Aorta (tissue), 5 donors: ENCODE measurements at regions not wholly inside any gene's neighbourhood (a gene's known extent, or its start where the extent isn't known, plus 50 kb on each side); places are given as distances from the start of the nearest gene placed in this dataset.

Experiments
- ATAC-seq: fragments of 200-7000 bp; cut with Tn5 transposase; one replicate; pipeline ENCODE4 v1.9.1; 2022; ENCODE audit warnings: moderate library complexity; ENCODE audit not compliant: low FRiP score
- DNase-seq, 2 donors: peaks; one replicate each; pipeline ENCODE4 v3.0.0-alpha.2; 2020
- H3K27ac ChIP-seq, 2 donors: one replicate each; pipeline ENCODE4 v1.5.1; 2013; ENCODE audit warnings: low read length in 2 of 2, mild to moderate bottlenecking in 2 of 2, moderate library complexity in 2 of 2, control low read depth in 1 of 2, inconsistent platforms in 1 of 2, low read depth in 1 of 2
- H3K27me3 ChIP-seq, 2 donors: one replicate each; pipeline ENCODE4 v1.6.1; 2013; ENCODE audit warnings: control low read depth in 1 of 2, low read length in 1 of 2, mild to moderate bottlenecking in 1 of 2, moderate library complexity in 1 of 2; ENCODE audit not compliant: insufficient read depth in 2 of 2, control insufficient read depth in 1 of 2
- H3K36me3 ChIP-seq, 2 donors: one replicate each; pipeline ENCODE4 v1.6.1; 2013; ENCODE audit warnings: control low read depth in 1 of 2, low read length in 1 of 2, mild to moderate bottlenecking in 1 of 2; ENCODE audit not compliant: insufficient read depth in 2 of 2, control insufficient read depth in 1 of 2
- H3K4me1 ChIP-seq, 2 donors: one replicate each; pipeline ENCODE4 v1.6.1; 2013; ENCODE audit warnings: low read length in 2 of 2, control low read depth in 1 of 2, mild to moderate bottlenecking in 1 of 2, moderate library complexity in 1 of 2; ENCODE audit not compliant: insufficient read depth in 2 of 2, control insufficient read depth in 1 of 2
- H3K4me3 ChIP-seq, 2 donors: one replicate each; pipeline ENCODE4 v1.5.1; 2013; ENCODE audit warnings: low read length in 2 of 2, control low read depth in 1 of 2, mild to moderate bottlenecking in 1 of 2
- H3K9me3 ChIP-seq: one replicate; pipeline ENCODE4 v1.6.1; 2013; ENCODE audit warnings: mild to moderate bottlenecking, low read length; ENCODE audit not compliant: control insufficient read depth
- WGBS, 2 donors: extraction: QIAGEN DNeasy Blood & Tissue Kit; methylation state at CpG; one replicate each; pipeline ENCODE4 v1.1.7; 2013; 5-methylcytosine and 5-hydroxymethylcytosine counted together
- intact Hi-C, 2 donors: fragments of 100-400 bp; cut with DNase I; formaldehyde crosslinking; loops; one replicate each; pipeline versions ENCODE4 v1.14.2 to v1.15.0; 2022
- donor health status: healthy with polysubstance abuse.
- donor health status: Bipolar disorder and iron deficiency.
- donor health status: DM: no; HTN: no; CAD: no.
- donor health status: DM: no; HTN: no; CAD: no.
- donor health status: DM: yes; HTN: yes; CAD: no.

DNA sequence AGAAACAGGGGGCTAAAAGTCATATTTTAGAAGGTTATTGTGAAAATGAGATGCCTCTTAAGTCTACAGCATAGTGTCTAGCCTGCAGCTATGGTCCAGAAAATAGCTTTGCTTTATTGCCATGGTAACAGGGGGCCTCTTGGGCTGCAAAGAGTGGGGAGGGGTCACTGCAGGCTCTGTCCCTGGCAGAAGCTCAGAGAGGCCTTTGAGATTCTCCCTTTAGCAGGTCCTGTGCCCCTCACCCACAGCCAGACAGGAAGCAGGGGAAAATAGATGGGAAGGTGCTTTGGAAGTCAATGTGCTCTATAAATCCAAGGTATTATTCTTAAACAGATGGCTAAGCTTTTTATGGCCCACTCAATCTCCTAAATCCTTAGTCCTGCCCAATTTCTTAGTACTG, 1021.3 kb upstream of the GYPC start:
- intact Hi-C loops, result no loop called here
- Histone ChIP-seq H3K4me1 (no peaks in the 10 kb centered on the region), H3K27me3 (no peaks in the 10 kb centered on the region), H3K4me3 (no peak overlapping the region), H3K9me3 (no peaks in the 10 kb centered on the region), H3K27ac (no peak overlapping the region), H3K36me3 (no peaks in the 10 kb centered on the region)
- ATAC-seq (no peak), DNase-seq (no peak)

DNA sequence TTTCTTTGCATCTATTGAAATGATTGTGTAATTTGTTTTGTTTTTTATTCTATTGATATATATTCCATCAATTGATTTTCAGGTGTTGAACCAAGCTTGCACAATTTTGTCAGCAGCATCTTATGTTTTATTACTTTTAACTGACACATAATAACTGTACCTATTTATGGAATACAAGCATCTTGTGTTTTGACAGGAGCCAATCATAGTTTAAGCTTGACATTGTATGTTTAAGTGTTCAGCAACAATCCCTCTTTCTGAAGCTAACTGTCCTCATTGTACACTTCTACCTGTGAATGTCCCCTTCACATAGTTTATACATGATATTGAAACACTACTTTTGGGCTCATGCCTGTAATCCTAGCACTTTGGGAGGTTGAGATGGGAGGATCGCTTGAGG, 1017.6 kb upstream of the GYPC start:
- no peak overlapping the region for H3K4me3 ChIP-seq
- H3K27me3 ChIP-seq, result no peaks in the 10 kb centered on the region
- DNase-seq (no peak), ATAC-seq (no peak)
- intact Hi-C loops, result no loop called here
- no peaks in the 10 kb centered on the region for H3K9me3 ChIP-seq
- WGBS, 2 donors, result 86 to 94% methylated on average over 1 of the region's 1 CpG
- H3K4me1 ChIP-seq, result no peaks in the 10 kb centered on the region
- H3K27ac ChIP-seq, result no peak overlapping the region
- H3K36me3 ChIP-seq, result no peaks in the 10 kb centered on the region

DNA sequence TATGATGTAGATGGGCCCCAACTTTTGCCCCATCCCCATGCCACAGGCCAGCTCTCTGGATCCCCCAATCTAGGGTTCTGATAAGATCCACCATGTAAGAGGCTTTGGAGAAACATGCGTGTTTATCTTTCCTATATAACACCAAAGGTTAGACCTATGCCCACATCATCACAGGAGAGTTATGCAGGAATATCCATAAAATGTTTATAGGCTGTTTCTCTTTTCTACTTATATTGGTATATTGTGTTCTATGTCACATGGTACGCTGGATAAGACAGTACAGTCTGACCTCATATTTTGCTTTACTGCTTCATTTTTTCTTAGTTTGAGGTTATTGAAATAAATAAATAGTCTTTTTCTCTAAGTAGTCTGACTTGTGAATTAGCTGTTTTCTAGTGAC, 1013.9 kb upstream of the GYPC start:
- 85 to 88% methylated on average over 2 of the region's 2 CpGs for WGBS, 2 donors
- peaks cover 2% of the 10 kb centered on the region for H3K9me3 ChIP-seq
- no peaks in the 10 kb centered on the region for H3K36me3 ChIP-seq
- DNase-seq, result no peak
- no peak overlapping the region for H3K4me3 ChIP-seq
- intact Hi-C loops, result no loop called here
- ATAC-seq, result no peak
- H3K4me1 ChIP-seq, result no peaks in the 10 kb centered on the region
- no peaks in the 10 kb centered on the region for H3K27me3 ChIP-seq
- H3K27ac ChIP-seq, result no peak overlapping the region

DNA sequence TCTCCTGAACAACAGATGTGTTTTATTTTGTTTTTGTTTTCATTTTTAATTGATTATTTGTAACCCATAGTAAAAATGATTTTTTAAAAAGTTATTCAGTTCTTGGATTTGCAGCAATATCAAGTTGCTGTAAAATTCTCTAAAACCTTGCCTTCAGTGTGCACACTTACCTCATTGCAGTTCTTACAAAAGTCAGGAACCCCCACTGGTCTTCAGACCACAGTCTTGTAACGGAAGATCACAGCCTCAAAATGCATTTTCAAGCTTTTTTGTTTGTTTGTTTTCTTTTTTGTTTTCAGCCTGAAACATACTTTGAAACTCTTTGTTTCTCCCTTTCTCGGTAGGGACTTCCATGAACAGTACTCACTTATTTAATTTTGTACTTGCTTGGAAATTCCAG, 1012.8 kb upstream of the GYPC start:
- DNase-seq, result no peak
- H3K27ac ChIP-seq, result no peak overlapping the region
- peaks cover 2% of the 10 kb centered on the region for H3K9me3 ChIP-seq
- WGBS, 2 donors, result 35 to 51% methylated on average over 2 of the region's 2 CpGs
- H3K27me3 ChIP-seq, result no peaks in the 10 kb centered on the region
- no peaks in the 10 kb centered on the region for H3K4me1 ChIP-seq
- intact Hi-C loops, result no loop called here
- ATAC-seq, result no peak
- no peaks in the 10 kb centered on the region for H3K36me3 ChIP-seq
- no peak overlapping the region for H3K4me3 ChIP-seq

DNA sequence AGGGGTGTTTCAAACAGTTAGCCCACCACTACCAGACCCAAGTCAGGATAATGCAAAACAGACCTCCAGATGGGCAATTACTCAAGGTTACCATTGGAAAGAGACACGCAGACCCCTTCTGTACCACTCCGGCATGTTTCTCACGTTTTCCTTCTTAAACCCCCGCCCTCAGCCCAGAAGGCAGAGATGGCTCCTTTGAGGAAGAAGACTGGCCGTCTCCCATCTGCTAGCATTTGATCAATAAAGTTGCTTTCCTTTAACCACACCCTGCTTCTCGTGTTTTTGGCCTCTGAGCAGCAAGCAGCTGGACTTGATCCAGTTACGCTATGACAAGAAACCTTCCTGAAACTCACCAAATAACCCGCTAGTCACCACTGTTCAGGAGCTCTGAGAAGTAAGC, 1012.4 kb upstream of the GYPC start:
- Histone ChIP-seq H3K27me3 (no peaks in the 10 kb centered on the region), H3K9me3 (peaks cover 2% of the 10 kb centered on the region), H3K4me1 (no peaks in the 10 kb centered on the region), H3K27ac (no peak overlapping the region), H3K36me3 (no peaks in the 10 kb centered on the region), H3K4me3 (no peak overlapping the region)
- no peak for DNase-seq
- 27 to 29% methylated on average over 8 of the region's 8 CpGs for WGBS, 2 donors
- intact Hi-C loops, result no loop called here
- no peak for ATAC-seq

DNA sequence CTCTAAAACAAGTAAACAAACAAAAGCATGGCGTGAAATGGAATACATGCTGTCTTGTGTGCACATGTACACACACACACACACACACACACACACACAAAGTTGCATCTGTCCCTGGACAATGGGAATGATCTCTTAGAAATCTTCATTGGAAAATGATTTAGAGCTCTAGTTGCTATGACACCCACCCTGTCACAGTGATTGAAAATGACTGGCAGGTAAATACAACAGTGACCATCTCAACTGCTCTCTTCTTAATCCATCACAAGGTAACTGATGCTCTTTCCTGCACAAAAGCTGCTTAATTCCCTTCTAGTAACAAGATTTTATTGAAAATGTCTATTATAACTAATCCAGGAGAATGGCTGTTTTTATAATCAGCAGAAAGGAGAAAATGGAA, 1011.7 kb upstream of the GYPC start:
- ATAC-seq (no peak), DNase-seq (no peak)
- Histone ChIP-seq H3K36me3 (no peaks in the 10 kb centered on the region), H3K9me3 (peaks cover 2% of the 10 kb centered on the region), H3K27ac (no peak overlapping the region), H3K4me1 (no peaks in the 10 kb centered on the region), H3K27me3 (no peaks in the 10 kb centered on the region), H3K4me3 (no peak overlapping the region)
- WGBS, 2 donors, result 41 to 65% methylated on average over 1 of the region's 1 CpG
- intact Hi-C loops, result no loop called here

DNA sequence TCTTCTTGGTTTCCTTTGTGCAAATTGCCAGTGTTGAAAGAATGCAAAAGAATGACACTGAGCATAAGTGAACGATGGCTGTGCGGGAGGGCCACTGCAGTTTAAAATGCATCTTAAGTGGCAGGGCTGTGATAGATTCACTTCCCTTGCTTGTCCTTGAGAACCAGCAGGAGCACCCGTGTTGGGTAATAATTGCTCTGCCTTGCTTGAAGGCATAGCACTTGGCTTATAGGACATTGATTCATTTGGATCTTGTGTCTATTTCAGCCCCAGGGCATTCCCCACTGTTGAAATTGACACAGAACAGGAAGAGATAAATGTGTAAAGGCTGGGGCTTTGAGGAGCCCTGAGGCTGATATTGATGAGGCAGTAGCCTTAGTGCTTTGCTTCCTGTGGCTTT, 1003.7 kb upstream of the GYPC start:
- Histone ChIP-seq H3K4me1 (no peaks in the 10 kb centered on the region), H3K36me3 (no peaks in the 10 kb centered on the region), H3K9me3 (no peaks in the 10 kb centered on the region), H3K27ac (no peak overlapping the region), H3K4me3 (no peak overlapping the region), H3K27me3 (no peaks in the 10 kb centered on the region)
- ATAC-seq (no peak), DNase-seq (no peak)
- WGBS, 2 donors, result 30 to 38% methylated on average over 3 of the region's 3 CpGs
- intact Hi-C loops, result no loop called here

DNA sequence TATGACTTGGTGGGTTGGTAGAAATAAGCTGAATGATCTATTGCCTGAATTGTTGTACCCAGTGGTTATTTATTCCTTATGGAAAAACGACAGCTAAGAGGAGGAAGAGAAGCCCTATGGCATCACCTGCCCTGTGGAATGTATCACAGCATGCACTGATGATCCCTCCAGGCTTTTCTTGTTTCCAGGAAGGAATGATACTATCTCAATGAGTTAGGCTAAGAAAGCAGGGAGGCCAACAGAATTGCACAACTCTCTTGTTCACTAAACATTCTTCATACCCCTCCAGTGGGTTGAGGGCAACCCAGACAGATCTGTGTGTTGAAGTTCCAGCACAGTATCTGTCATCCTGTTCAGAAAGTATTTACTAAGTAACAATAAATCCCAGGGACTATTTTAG, 1001.7 kb upstream of the GYPC start:
- Histone ChIP-seq H3K36me3 (no peaks in the 10 kb centered on the region), H3K4me1 (no peaks in the 10 kb centered on the region), H3K27me3 (no peaks in the 10 kb centered on the region), H3K4me3 (no peak overlapping the region), H3K9me3 (peaks cover 2% of the 10 kb centered on the region), H3K27ac (no peak overlapping the region)
- WGBS, 2 donors, result 29 to 32% methylated on average over 1 of the region's 1 CpG
- intact Hi-C loops, result no loop called here
- DNase-seq (no peak), ATAC-seq (no peak)

DNA sequence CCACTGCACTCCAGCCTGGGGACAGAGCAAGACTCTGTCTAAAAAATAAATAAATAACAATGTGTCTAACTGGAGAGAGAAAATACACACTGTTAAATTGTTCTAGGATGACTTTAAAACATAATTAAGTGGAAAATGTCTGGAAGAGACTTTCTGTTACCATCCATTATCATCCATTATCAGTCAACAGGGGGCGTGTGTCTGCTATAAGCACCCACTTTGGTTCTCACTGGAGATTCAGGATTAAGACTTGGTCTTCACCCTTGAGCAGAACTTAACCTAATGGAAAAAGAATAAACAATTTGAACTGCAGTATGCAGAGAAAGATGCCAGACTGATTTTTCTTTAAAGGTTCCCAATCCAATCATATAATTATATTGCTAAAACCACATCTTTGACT, 999.8 kb upstream of the GYPC start:
- no peak for DNase-seq

More for the DNA sequence above, 999.8 kb upstream of the GYPC start:
- intact Hi-C loops, result no loop called here
- no peak overlapping the region for H3K27ac ChIP-seq
- WGBS, 2 donors, result 42 to 47% methylated on average over 1 of the region's 1 CpG
- no peaks in the 10 kb centered on the region for H3K36me3 ChIP-seq
- no peaks in the 10 kb centered on the region for H3K4me1 ChIP-seq
- no peaks in the 10 kb centered on the region for H3K27me3 ChIP-seq
- no peak overlapping the region for H3K4me3 ChIP-seq
- no peak for ATAC-seq
- H3K9me3 ChIP-seq, result peaks cover 2% of the 10 kb centered on the region
